ENCODE measurements at regions not wholly inside any gene's neighbourhood (a gene's known extent, or its start where the extent isn't known, plus 50 kb on each side); places are given as distances from the start of the nearest gene placed in this dataset.

GRCh38 chr20:56800088-56800487 lies 171.0 kb downstream of the TFAP2C start:
- H3K4me3 ChIP-seq (ENCODE audit: low read depth, low read length), result no peak overlapping the region

GRCh38 chr20:56801971-56802755 lies 173.1 kb downstream of the TFAP2C start:
- H3K4me3 ChIP-seq (ENCODE audit: low read depth, low read length), result no peak overlapping the region
- TF ChIP-seq, protein P1, sequence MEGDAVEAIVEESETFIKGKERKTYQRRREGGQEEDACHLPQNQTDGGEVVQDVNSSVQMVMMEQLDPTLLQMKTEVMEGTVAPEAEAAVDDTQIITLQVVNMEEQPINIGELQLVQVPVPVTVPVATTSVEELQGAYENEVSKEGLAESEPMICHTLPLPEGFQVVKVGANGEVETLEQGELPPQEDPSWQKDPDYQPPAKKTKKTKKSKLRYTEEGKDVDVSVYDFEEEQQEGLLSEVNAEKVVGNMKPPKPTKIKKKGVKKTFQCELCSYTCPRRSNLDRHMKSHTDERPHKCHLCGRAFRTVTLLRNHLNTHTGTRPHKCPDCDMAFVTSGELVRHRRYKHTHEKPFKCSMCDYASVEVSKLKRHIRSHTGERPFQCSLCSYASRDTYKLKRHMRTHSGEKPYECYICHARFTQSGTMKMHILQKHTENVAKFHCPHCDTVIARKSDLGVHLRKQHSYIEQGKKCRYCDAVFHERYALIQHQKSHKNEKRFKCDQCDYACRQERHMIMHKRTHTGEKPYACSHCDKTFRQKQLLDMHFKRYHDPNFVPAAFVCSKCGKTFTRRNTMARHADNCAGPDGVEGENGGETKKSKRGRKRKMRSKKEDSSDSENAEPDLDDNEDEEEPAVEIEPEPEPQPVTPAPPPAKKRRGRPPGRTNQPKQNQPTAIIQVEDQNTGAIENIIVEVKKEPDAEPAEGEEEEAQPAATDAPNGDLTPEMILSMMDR (IDR thresholded peaks at IDR 0.05; ENCODE audit: borderline replicate concordance, insufficient read depth, low read depth, low read length), result no peak

More at GRCh38 chr20:56800088-56800487, 171.0 kb downstream of the TFAP2C start:
- TF ChIP-seq, protein P1 (IDR thresholded peaks at IDR 0.05; ENCODE audit: borderline replicate concordance, insufficient read depth, low read depth, low read length), result no peak

- no peak overlapping the region for H3K4me3 ChIP-seq (ENCODE audit: low read depth, low read length)
- TF ChIP-seq, protein P1 (IDR thresholded peaks at IDR 0.05; ENCODE audit: borderline replicate concordance, insufficient read depth, low read depth, low read length), result no peak
Observed at GRCh38 chr20:56802805-56803204, 173.7 kb downstream of the TFAP2C start.

DNA sequence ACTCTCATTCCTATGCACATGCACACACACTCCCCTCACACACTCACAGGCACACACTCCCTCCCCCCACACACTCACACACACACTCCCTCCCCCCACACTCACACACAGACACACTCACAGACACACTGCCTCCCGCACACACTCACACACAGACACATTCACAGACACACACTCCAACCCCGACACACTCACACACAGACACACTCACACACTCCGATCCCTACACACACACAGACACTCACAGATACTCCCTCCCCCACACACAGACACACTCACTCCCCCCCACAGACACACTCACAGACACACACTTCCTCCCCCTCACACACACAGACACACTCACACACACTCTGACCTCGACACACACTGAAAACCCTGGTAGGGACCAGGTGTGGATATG lies 176.2 kb downstream of the TFAP2C start:
- no peak overlapping the region for H3K4me3 ChIP-seq (ENCODE audit: low read depth, low read length)
- TF ChIP-seq, protein P1 (IDR thresholded peaks at IDR 0.05; ENCODE audit: borderline replicate concordance, insufficient read depth, low read depth, low read length), result no peak

- TF ChIP-seq, protein P1 (IDR thresholded peaks at IDR 0.05; ENCODE audit: borderline replicate concordance, insufficient read depth, low read depth, low read length), result no peak
- H3K4me3 ChIP-seq (ENCODE audit: low read depth, low read length), result no peak overlapping the region
Observed at GRCh38 chr20:56805966-56806365, 176.9 kb downstream of the TFAP2C start.

DNA sequence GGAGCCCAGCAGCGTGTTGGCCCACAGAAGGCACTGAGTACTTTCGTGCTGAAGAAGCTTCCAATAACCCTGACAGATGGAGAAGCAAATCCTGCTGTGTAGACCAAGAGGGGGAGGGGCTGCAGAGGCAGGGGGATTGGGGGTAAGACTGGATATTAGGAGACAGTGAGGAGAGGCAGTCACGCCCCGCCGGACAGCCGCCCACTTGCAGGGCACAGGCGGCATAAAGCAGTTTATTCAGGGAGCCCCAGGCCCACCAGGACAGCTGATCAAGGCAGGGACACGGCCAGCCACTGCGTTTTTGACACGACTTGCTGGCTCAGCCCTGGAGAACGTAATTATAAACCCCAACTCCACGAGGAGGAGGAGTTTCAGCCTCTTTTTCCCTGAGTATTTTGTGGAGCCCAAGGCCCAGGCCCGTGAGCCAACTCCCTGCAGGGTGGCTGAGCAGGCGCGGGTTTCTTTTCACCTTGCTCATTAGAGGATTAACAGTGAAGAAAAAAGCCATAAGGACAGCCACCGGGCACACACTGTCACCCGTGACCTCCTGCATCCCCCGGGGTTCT lies 177.9 kb downstream of the TFAP2C start:
- no peak overlapping the region for H3K4me3 ChIP-seq (ENCODE audit: low read depth, low read length)
- TF ChIP-seq, protein P1 (IDR thresholded peaks at IDR 0.05; ENCODE audit: borderline replicate concordance, insufficient read depth, low read depth, low read length), result no peak
